Spleen (tissue), 7 donors: ENCODE measurements at regions not wholly inside any gene's neighbourhood (a gene's known extent, or its start where the extent isn't known, plus 50 kb on each side); places are given as distances from the start of the nearest gene placed in this dataset.

Experiments used
- CTCF ChIP-seq, 11 experiments: fragments of 200-600 bp in 7 of 11; fragments of 450-650 bp in 4 of 11; sonication (generic) in 4 of 11; IDR thresholded peaks in 8 of 11; conservative IDR thresholded peaks in 3 of 11; 1 replicate in 7 of 11; 2 replicates in 4 of 11; pipeline versions ENCODE4 v1.4.0 to v1.8.0; 2016 to 2021; ENCODE audit warnings: antibody characterized with exemption in 11 of 11, inconsistent platforms in 4 of 11, mild to moderate bottlenecking in 1 of 11
- POLR2AphosphoS5 ChIP-seq, 3 donors: sonication (generic); formaldehyde crosslinking; IDR thresholded peaks; one replicate each; pipeline ENCODE4 v1.5.1; 2017; ENCODE audit warnings: antibody characterized with exemption in 3 of 3
- donor health status: DM: no; HTN: no; CAD: no; lungs with moderate emphysema.
- donor health status: DM: no; HTN: no; CAD: no.
- donor health status: DM: no; HTN: no; CAD: no.

GRCh38 chr6:112988748-112989147 is 641.6 kb downstream of the RFPL4B start:
- TF ChIP-seq CTCF (IDR thresholded peaks at IDR 0.05 in 8 of 11, conservative IDR thresholded peaks at IDR 0.05 in 3 of 11) (no peak), POLR2AphosphoS5 (IDR thresholded peaks at IDR 0.05) (no peak)
